ENCODE measurements at regions not wholly inside any gene's neighbourhood (a gene's known extent, or its start where the extent isn't known, plus 50 kb on each side); places are given as distances from the start of the nearest gene placed in this dataset.

GRCh38 chr2:12953596-12953995, 236.9 kb downstream of the TRIB2 start:
- no peak for TF ChIP-seq ZNF510 (tag by site-specific recombination; IDR thresholded peaks at IDR 0.05; ENCODE audit: insufficient replicate concordance)
- TF ChIP-seq ZNF148 (tag by site-specific recombination; IDR thresholded peaks at IDR 0.05; ENCODE audit: borderline replicate concordance): no peak
- no peak for TF ChIP-seq SETDB1 (IDR thresholded peaks at IDR 0.05; ENCODE audit: insufficient read length, low read length)
- TF ChIP-seq ZNF837 (tag by site-specific recombination; IDR thresholded peaks at IDR 0.05): no peak
- no peak for TF ChIP-seq ZNF23 (tag by site-specific recombination; IDR thresholded peaks at IDR 0.05; ENCODE audit: borderline replicate concordance)
- no peak for TF ChIP-seq ZNF830 (tag by site-specific recombination; IDR thresholded peaks at IDR 0.05; ENCODE audit: low read depth)
- TF ChIP-seq ZNF624 (tag by site-specific recombination; IDR thresholded peaks at IDR 0.05): no peak
- TF ChIP-seq ZNF626 (tag by site-specific recombination; IDR thresholded peaks at IDR 0.05): no peak
- no peak for TF ChIP-seq ZBTB10 (tag by site-specific recombination; IDR thresholded peaks at IDR 0.05)
- no peak for TF ChIP-seq BCL11B (tag by site-specific recombination; IDR thresholded peaks at IDR 0.05; ENCODE audit: low read depth)
- no peak for TF ChIP-seq ZNF112 (tag by site-specific recombination; IDR thresholded peaks at IDR 0.05)
- no peaks in the 10 kb centered on the region for H3K36me3 ChIP-seq (ENCODE audit: control insufficient read depth in 2 of 2, insufficient read depth in 1 of 2, low read length in 2 of 2)
- CTCF ChIA-PET: interaction anchor here (1.2 kb wide), 1 partner anchor 22 kb away, joined by 3 read pairs; no protein-coding TSS in a partner anchor
- H3K4me3 ChIP-seq (ENCODE audit: low read depth, low read length): no peak overlapping the region
- H3K9me3 ChIP-seq (ENCODE audit: control insufficient read depth, insufficient read depth, low read depth, low read length): no peaks in the 10 kb centered on the region
- no peak overlapping the region for H3K27ac ChIP-seq (ENCODE audit: extremely low read depth, low read depth, low read length)
- POLR2A ChIA-PET: no interaction called here
- no peaks in the 10 kb centered on the region for H3K4me1 ChIP-seq (ENCODE audit: control insufficient read depth, insufficient read depth, low read length)

GRCh38 chr2:12955864-12956263, 239.1 kb downstream of the TRIB2 start:
- Histone ChIP-seq H3K9me3 (ENCODE audit: control insufficient read depth, insufficient read depth, low read depth, low read length) (no peaks in the 10 kb centered on the region), H3K36me3 (ENCODE audit: control insufficient read depth in 2 of 2, insufficient read depth in 1 of 2, low read length in 2 of 2) (no peaks in the 10 kb centered on the region), H3K27ac (ENCODE audit: extremely low read depth, low read depth, low read length) (no peak overlapping the region), H3K4me1 (ENCODE audit: control insufficient read depth, insufficient read depth, low read length) (no peaks in the 10 kb centered on the region), H3K4me3 (ENCODE audit: low read depth, low read length) (no peak overlapping the region)
- ChIA-PET POLR2A (no interaction called here), CTCF (interaction anchor here (0.7 kb wide), 1 partner anchor 1499 kb away, joined by 3 read pairs; no protein-coding TSS in a partner anchor)
- TF ChIP-seq ZNF48 (tag by site-specific recombination; IDR thresholded peaks at IDR 0.05): no peak
- TF ChIP-seq PBX3 (CRISPR knock-in tag; IDR thresholded peaks at IDR 0.05): no peak
- TF ChIP-seq SP3 (tag by site-specific recombination; IDR thresholded peaks at IDR 0.05): no peak
- TF ChIP-seq ZNF660 (tag by site-specific recombination; IDR thresholded peaks at IDR 0.05): no peak
- TF ChIP-seq ZNF354C (tag by site-specific recombination; IDR thresholded peaks at IDR 0.05; ENCODE audit: borderline replicate concordance, low read depth): no peak
- no peak for TF ChIP-seq ZNF155 (tag by site-specific recombination; IDR thresholded peaks at IDR 0.05)
- TF ChIP-seq ZNF426 (tag by site-specific recombination; IDR thresholded peaks at IDR 0.05): no peak
- TF ChIP-seq SCRT2 (tag by site-specific recombination; IDR thresholded peaks at IDR 0.05): no peak
- TF ChIP-seq ZEB2 (tag by site-specific recombination; IDR thresholded peaks at IDR 0.05): no peak
- TF ChIP-seq INSM2 (tag by site-specific recombination; IDR thresholded peaks at IDR 0.05): no peak
- no peak for TF ChIP-seq ZNF148 (tag by site-specific recombination; IDR thresholded peaks at IDR 0.05; ENCODE audit: borderline replicate concordance)
- TF ChIP-seq ZBTB1 (tag by site-specific recombination; IDR thresholded peaks at IDR 0.05): no peak
- no peak for TF ChIP-seq ZNF24 (tag by site-specific recombination; IDR thresholded peaks at IDR 0.05)
- no peak for TF ChIP-seq ZNF623 (tag by site-specific recombination; IDR thresholded peaks at IDR 0.05)
- TF ChIP-seq ZNF433 (tag by site-specific recombination; IDR thresholded peaks at IDR 0.05; ENCODE audit: low read depth): no peak
